ENCODE measurements at regions not wholly inside any gene's neighbourhood (a gene's known extent, or its start where the extent isn't known, plus 50 kb on each side); places are given as distances from the start of the nearest gene placed in this dataset.

GRCh38 chr3:78141269-78141668, 1101.4 kb downstream of the ROBO2 start:
- TF ChIP-seq POLR2A (IDR thresholded peaks at IDR 0.05) (no peak), CTCF (IDR thresholded peaks at IDR 0.05) (no peak)
